Amygdala (tissue), 56 donors: ENCODE measurements at regions not wholly inside any gene's neighbourhood (a gene's known extent, or its start where the extent isn't known, plus 50 kb on each side); places are given as distances from the start of the nearest gene placed in this dataset.
A peak's percentile ranks its signal among the peaks of the same experiment; 100 is the strongest.

Experiments
- DNase-seq, 56 donors: peaks; one replicate each; lab custom pipeline; 2025; lab: John Stamatoyannopoulos, UW

DNA sequence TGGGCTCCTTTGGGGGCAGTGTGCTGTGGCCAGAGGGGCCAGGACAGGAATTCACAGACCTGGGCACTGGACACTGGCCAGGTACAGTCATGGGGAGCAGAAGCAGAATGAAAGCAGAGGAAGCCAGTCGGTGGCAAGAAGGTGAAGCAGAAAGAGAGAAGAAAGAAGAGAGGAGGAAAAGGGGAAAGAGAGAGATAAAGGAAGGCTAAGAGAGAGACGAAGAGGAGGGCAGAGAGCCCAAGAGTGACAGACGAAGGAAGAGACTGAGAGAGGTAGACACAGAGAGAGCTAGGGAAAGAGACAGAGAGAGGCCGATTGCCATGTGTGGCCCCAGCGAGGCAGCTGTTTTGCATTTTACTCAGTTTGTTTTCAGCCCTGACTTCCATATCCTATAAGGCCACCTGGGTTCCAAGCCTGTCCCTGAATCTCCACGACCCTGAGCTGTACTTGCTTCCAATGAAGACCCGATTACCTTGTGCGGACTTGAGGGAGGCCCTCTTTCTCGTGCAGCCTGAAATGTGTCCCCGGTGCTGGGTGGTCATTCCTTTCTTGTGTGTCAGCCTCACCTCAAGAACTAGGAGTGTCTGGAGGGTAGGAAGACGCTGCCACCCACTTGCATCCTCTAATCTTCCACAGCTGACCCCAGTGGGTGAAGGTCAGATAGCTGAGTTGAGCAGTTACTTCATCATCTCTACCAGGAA is 73.9 kb downstream of the LSM3 start:
- no peak for DNase-seq

DNA sequence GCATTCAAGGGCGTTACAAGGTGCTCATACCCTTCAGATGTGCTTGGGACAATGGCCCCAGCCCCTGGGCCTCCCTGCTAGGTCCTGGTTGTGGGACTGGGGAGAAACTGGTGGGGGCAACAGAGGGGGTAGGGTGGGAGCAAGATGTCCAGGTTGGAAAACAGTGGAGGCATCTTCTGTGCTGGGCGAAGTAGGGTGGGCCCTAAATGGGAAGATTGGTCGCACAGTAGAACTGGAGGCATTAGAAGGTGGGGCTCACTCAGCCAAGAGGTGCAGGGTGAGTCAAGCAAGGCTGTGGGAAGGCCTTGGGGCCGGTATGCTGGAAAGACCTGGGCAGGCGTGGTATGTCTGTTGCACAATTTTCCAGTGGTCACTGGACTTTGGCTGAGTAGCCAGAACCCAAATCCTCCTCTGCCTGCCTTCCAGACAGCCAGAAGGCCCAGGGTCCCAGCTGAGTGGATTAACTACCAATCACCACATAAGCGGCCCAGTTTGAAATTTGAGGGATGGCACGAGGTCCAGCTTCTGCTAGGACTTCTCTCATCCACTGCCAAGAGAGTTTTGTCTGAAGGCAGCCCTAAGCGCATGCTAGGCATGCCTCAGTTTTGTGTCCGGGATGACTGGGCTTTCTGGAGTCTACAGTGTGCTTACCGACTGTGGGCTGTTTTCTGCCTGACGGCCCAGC is 74.5 kb downstream of the LSM3 start:
- no peak for DNase-seq

DNA sequence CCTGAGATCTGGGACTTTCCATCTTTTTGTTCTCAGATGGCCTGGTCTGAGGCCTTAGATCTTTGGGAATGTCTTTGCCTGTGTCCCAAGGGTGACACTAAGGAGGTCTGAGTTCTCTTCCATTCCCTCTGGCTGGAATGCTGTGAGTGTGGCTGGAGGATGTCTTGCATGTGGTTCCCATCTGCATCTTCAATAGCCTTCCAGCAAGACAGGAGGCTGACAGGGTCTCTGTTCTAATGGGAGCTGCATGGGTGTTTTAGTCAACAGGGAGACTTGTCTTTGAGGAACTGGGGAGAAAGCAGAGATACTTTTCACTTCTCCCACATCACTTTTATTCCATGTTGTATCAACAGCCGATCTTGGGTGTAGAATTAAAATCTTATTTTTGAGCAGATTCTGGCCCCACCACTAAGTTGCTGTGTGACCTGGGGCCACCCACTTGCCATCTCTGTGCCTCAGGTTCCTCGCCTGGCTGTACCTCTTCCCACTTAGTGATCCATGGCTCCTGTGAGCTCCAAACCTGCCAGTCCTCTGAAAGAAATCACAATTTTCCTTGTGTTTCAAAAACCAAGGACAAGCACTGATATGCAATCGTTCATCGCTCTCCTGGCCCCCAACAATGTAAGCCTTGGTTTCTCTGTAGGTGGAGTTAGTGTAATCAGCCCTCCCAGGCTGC is 75.2 kb downstream of the LSM3 start:
- no peak for DNase-seq

DNA sequence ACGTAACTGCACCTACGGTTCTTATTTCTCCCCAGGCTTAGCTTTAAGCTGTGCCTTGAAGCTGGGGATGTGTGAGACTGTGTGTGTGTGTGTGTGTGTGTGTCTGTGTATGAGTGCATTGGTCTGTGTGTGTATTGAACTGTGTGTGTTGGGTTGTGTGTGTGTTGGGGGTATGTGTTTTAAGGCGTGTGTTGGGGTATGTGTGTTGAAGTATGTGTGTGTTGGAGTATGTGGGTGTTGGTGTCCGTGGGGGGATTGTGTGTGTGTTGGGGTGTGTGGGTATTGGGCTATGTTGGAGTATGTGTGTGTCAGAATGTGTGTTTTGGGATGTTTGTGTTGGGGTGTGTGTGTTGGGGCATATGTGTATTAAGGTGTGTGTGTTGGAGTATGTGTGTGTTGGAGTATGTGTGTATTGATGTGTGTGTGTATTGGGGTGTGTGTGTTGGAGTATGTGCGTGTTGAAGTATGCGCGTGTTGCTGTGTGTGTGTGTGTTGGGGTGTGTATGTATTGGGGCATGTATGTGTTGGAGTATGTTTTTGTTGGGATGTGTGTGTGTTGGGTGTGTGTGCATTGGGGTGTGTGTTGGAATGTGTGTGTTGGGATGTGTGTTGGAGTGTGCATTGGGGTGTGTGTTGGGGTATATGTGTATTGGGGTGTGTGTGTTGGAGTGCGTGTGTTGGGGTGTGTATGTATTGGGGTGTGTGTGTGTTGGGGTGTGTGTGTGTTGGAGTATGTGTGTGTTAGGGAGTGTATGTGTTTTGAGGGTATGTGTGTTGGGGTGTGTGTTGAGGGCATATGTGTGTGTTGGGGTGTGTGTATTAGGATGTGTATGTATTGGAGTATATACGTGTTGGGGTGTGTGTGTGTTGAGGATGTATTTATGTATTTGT is 76.4 kb downstream of the LSM3 start:
- DNase-seq, result no peak

DNA sequence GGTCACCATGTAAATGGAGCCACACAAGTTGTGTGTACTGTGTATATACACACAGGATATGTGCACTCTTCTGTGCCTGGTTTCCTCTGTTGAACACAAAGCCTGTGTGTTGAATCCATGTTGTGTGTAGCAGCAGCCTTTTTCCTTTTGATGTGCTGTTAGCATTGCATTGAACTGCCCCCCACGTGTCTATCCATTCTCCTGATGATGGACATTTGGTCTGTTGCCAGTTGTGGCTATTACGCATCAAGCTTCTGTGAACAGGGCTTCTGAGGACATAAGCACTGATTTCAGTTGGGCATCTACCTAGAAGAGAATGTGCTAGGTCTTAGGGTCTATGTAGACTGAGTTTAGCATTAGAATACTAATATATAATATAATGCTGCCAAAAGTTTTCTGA is 77.4 kb downstream of the LSM3 start:
- peak in 2 of 56 donors; percentile 6 to 31 for DNase-seq

DNA sequence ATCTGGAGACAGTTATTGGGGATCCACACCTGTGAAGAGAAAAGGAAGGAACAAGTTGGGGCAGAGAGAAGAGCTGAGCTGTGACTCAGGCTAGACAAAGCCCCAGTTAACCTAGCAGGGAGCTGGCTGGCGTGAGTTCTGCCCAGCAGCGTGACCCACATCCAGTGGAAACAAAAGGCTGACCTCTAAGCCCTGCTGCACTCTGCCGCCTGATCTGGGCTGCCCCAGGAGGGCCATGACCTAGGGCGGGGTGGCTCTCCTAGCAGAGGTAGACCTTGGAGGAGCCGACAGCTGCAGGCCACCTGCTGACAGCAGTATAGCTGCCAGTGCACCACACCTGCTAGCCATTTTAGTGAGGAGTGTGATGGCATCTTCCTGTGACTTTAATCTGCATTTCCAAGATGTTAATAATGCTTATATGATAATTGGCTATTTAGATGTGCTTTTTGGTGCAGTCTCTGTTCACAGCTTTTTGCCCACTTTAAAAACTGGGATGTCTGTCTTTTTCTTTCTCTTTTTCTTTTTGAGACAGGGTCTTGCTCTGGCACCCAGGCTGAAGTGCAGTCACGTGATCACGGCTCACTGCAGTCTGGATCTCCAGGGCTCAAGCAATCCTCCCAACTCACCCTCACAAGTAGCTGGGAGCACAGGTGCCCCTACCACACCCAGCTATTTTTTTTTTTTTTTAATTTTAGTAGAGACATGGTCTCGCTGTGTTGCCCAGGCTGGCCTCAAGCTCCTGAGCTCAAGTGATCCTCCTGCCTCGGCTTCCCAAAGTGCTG is 78.1 kb downstream of the LSM3 start:
- peak in 8 of 56 donors; percentile 7 to 42 (median 17) for DNase-seq

DNA sequence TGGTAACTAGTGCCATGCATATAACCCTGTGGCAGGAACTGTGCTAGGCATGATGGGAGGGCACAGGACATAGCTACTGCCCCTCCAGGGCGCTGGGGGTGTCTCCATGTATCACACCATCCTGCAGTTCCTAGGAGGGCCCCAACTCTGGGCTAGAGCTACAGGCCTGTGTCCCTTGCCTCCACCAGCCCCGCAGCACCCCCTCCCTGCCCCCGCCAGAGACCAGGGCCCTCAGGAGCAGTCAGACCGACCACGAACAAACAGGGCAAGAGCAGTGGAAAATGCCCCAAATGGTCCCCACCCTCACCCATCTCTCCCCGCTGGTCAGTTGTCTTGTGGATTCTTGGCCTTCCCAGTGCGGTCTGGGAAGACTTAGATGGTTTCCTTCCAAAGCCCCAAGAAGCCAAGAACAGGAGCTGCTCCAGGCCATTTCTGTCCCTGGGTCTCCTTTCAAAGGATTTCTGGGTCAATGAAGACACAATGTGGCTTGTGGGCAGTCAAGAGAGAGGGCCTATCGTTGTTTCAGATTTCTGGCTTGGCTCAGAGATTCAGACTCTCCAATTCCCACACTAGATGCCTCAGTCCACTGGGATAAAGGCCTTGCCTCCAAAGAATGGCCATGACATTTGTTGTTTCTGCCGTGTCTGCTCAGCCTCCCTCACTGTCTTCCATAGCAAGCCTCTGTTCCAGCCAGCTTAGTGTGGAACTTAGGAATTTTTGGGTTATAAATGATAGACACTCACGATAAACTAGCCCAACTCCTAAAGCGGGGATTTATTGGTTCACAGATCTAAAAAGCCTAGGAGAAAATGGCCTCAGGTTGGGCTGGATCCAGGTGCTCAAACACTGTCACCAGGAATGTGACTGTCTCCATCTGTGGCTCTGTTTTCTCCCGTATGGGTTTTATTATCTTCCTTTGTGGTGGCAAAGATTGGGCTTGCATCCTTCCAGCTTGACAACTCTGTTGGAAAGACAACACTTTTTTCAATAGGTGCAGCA is 80.6 kb downstream of the LSM3 start:
- DNase-seq, result peak in 1 of 56 donors; percentile 24

DNA sequence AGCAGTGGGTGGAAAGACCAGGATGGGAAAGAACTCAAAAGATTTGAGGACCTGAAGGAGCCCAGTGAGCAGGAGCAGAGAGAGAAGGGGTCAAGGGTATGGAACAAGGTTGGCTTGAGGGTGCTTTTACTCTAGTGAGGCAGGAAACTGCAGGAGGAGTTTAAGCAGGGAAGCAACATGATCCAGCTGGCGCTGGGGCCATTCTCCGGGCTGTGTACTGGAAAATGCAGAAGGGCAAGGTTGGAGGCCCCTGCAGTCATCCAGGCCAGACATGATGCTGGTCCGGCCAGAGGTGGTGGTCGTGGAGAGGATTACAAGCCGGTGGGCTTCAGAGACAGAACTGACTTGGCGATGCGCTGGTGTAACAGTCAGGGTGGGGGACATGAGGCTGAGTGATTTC is 81.8 kb downstream of the LSM3 start:
- no peak for DNase-seq

DNA sequence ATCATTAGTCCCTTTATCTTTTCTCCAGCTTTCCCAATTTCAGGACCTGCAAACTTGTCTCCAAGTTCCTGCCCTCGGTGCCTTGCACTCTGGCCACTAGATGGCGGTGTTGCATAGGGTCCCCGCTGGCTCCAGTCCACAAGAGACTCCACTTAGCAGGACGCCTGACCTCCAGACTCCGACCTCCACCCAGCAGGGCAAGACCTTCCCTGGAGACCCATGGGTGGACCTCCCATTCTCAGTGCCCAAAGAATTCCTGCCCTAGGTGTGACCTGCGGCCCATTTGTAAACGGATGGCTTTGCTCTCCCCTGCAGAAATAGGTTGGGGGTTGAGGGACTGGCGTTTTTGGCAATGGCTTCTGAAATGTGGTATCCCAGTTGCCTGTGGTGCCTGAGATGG is 82.6 kb downstream of the LSM3 start:
- peak in 53 of 56 donors; percentile 20 to 89 (median 66) for DNase-seq

DNA sequence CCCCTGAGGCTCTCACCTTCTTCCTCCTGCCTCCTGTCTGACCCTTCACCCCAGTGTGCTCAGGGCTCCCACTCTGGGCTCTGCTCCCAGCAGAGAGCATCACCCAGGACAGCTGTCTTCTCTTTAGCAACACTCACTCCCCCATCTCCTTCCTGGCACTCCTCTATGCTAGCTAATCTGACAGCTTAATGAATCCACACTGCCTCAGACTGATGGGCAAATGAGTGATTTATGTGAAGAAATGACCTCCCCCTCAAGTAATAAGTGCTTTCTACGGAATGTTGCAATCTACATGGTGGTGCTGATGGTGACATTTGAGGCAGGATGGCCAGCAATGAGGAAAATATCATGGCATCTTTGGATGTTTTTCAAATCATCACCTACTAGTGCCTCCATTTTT is 83.6 kb downstream of the LSM3 start:
- DNase-seq, result no peak

DNA sequence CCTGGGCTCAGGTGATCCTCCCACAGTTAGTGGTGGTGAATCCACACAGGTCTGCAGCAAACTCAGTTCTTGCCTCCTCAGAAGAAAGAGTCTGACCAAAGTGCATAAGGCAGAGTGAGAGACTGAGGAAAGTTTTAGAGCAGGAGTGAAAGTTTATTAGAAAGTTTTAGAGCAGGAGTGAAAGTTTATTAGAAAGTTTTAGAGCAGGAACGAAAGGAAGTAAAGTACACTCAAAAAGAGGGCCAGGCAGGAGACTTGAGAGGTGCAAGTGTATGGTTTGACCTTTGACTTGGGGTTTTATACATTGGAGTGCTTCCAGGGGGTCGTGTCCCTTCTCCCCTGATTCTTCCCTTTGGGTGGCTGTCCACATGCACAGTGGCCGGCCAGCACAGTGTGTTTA is 84.2 kb downstream of the LSM3 start:
- DNase-seq, result no peak

DNA sequence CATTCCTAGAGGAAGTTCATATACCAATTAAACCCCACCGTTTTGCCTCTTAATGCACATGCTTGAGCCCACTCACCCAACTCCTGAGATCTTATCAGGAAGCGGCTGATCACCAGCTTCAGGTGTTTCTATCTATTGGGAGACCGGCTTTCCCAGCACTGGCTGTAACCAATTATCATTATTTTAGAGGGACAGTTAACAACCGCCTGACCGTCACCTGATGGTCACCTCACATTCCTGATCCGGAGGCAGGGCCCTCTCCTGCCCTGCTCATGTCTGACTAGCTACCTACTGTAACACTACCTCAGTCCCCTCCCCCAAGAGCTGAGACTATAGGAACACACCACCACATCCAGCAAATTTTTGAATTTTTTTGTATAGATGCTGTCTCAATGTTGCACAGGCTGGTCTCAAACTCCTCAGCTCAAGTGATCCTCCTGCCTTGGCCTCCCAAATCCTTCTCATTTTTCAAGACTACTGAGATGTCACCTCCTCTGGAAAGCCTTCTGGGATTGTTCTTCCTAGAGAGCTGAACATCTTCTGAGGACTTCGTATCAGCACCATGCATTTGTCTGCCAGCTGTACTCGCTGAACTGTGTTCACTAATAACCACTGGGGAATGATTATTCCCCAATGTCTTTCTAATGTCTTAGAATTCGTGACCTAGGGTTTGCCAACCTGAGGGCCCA is 84.8 kb downstream of the LSM3 start:
- no peak for DNase-seq

DNA sequence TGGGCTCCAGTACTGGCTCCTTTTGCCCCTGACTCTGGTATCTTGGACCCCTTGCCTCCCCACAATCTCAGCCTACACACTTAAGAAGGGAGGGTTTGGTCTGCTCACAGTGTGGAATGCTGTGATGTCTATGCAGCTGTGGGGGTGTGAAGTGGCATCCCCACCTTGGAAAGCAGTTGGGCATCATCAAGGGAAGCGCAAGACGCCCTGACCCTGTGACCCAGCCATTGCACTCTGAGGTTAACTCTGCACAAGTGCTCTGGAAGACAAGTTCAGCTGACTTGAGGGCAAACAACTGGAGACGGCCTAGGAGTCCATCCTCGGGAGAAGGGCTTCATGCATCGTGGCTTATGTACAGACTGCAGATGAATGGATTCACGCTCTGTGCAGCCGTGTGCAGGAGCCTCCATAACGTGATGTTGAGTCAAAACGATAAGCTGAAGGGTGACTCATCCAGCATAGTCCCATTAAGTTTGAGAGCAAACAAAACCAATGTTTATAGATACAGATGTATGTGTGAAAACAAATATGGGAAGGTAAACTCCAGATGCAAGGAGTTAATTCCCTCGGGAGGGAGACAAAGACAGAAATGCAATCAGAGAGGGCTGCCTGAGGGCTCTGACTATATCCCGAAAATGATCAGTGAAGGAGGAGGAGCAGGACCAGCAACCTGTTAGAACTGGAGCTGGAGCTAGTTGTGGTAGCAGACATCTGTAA is 86.8 kb downstream of the LSM3 start:
- DNase-seq, result no peak

DNA sequence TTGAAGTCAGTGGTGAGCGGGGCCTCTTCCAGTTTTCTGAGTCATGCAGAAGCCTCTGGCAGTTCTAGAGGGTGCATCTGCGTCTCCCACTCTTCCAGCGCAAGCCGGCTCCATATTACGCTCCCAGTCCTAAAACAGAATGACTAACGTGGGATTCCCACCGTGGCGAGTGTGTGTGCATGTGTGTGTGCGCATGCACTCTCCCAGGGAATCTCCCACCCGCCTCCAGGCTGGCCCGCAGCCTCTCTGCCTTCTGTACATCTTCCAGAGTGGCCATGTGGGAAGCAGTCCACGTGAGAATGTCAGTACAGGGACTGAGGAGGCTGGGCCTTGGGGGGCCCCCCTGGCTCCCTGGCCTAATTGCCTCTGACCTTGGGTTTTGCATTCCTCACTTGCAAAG is 87.7 kb downstream of the LSM3 start:
- peak in 33 of 56 donors; percentile 7 to 82 (median 45) for DNase-seq

DNA sequence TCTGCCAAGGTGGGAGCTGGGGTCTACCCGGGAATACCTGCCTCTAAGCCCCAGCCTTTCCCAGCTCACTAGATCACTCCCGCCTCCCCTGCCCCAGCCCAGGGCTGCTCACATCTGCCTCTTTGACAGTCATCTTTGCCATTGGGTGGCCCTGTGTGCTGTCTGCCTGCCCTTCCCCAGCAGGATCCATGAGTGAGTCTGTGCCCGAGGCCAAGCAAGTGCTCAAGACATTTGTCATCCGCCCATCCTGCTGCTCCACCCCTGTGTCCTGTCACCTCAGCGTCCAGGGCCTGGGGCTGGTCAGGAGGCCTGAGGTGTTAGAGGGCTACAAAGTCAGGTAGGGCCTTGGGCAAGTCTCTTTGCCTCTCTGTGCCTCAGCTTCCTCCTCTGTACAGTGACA is 89.4 kb downstream of the LSM3 start:
- DNase-seq, result no peak

DNA sequence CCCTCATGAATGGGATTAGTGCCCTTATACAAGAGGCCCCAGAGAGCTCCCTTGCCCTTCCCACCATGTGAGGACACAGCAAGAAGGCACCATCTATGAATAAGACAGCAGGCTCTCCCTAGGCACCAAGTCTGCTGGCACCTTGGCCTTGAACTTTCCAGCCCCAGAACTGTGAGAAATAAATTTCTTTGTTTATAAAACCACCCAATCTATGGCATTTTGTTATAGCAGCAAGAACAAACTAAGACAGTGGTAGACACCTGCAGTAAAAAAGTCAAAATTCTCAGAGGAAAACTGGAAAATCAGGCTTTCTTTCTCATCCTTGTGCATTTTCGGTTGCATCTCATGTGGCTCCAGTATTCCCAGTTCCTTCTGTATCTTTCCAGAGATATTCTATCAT is 90.3 kb downstream of the LSM3 start:
- no peak for DNase-seq
